B cell (primary cell): ENCODE measurements at regions not wholly inside any gene's neighbourhood (a gene's known extent, or its start where the extent isn't known, plus 50 kb on each side); places are given as distances from the start of the nearest gene placed in this dataset.

Source experiments
- ATAC-seq: fragments of 200-7000 bp; cut with Tn5 transposase; one replicate; pipeline ENCODE4 v1.10.0; 2021; ENCODE audit warnings: low read depth, mild to moderate bottlenecking, moderate number of reproducible peaks, moderate library complexity
- CTCF ChIA-PET: fragments of 350-600 bp; sonication (Branson Sonifier 250); formaldehyde crosslinking; loops from one replicate; lab custom pipeline; 2021; ENCODE audit warnings: antibody characterized with exemption, inconsistent platforms; lab: Charles Lee
- POLR2A ChIA-PET: fragments of 350-600 bp; sonication (Branson Sonifier 250); formaldehyde crosslinking; loops from one replicate; lab custom pipeline; 2021; ENCODE audit warnings: antibody characterized with exemption; lab: Charles Lee
- DNase-seq: peaks from one replicate; pipeline ENCODE4 v3.0.0; 2013
- H2AFZ ChIP-seq: 2 replicates; pipeline ENCODE4 v1.6.1; 2012; ENCODE audit warnings: mild to moderate bottlenecking, low read depth, low read length; ENCODE audit not compliant: insufficient read depth, poor library complexity, severe bottlenecking
- H3K27ac ChIP-seq, 2 donors: 1 replicate in 1 of 2; 2 replicates in 1 of 2; pipeline ENCODE4 v1.5.1; 2012 to 2013; ENCODE audit warnings: low read length in 2 of 2, mild to moderate bottlenecking in 2 of 2, moderate library complexity in 1 of 2
- H3K27me3 ChIP-seq, 4 experiments: fragments of 200-600 bp in 1 of 4; sonication (generic) in 1 of 4; replicated peaks in 1 of 4; 1 replicate in 2 of 4; 2 replicates in 2 of 4; pipeline versions ENCODE4 v1.6.1 to v1.7.0; 2013 to 2016; ENCODE audit warnings: low read length in 3 of 4, mild to moderate bottlenecking in 2 of 4, mixed read lengths in 1 of 4, moderate library complexity in 1 of 4; ENCODE audit not compliant: insufficient read depth in 4 of 4, control insufficient read depth in 3 of 4; ENCODE audit errors: control extremely low read depth in 1 of 4
- H3K36me3 ChIP-seq, 2 experiments: replicated peaks in 1 of 2; 1 replicate in 1 of 2; 2 replicates in 1 of 2; pipeline versions ENCODE4 v1.6.1 to v1.7.1; 2013; ENCODE audit warnings: low read length in 1 of 2; ENCODE audit not compliant: insufficient read depth in 2 of 2, control insufficient read depth in 1 of 2; ENCODE audit errors: control extremely low read depth in 1 of 2, extremely low read depth in 1 of 2
- H3K4me1 ChIP-seq, 2 donors: fragments of 200-600 bp in 1 of 2; sonication (generic) in 1 of 2; 1 replicate in 1 of 2; 2 replicates in 1 of 2; pipeline versions ENCODE4 v1.5.1 to v1.6.1; 2013 to 2017; ENCODE audit warnings: low read length in 2 of 2; ENCODE audit not compliant: control insufficient read depth in 2 of 2, insufficient read depth in 2 of 2
- H3K4me2 ChIP-seq: replicated peaks from 2 replicates; pipeline ENCODE3; 2012; ENCODE audit warnings: mild to moderate bottlenecking, low read depth, low read length; ENCODE audit not compliant: poor library complexity, severe bottlenecking
- H3K4me3 ChIP-seq, 5 experiments: fragments of 200-600 bp in 1 of 5; sonication (generic) in 1 of 5; 1 replicate in 3 of 5; 2 replicates in 2 of 5; pipeline versions ENCODE4 v1.5.1 to v1.7.0; 2011 to 2016; ENCODE audit warnings: low read length in 4 of 5, mild to moderate bottlenecking in 4 of 5, low read depth in 2 of 5, control low read depth in 1 of 5, moderate library complexity in 1 of 5; ENCODE audit not compliant: insufficient read depth in 1 of 5; ENCODE audit errors: control extremely low read depth in 1 of 5, extremely low read depth in 1 of 5
- H3K79me2 ChIP-seq: fragments of 200-600 bp; sonication (generic); one replicate; pipeline ENCODE4 v1.6.0; 2016; ENCODE audit warnings: low read length; ENCODE audit not compliant: control insufficient read depth, insufficient read depth
- H3K9ac ChIP-seq: fragments of 200-600 bp; sonication (generic); 2 replicates; pipeline ENCODE4 v1.6.1; 2017; ENCODE audit warnings: mild to moderate bottlenecking, low read length, moderate library complexity
- H3K9me3 ChIP-seq, 3 donors: one replicate each; pipeline versions ENCODE4 v1.6.1 to v1.7.1; 2013; ENCODE audit warnings: low read length in 2 of 3; ENCODE audit not compliant: control insufficient read depth in 2 of 3, insufficient read depth in 1 of 3; ENCODE audit errors: control extremely low read depth in 1 of 3
- H4K20me1 ChIP-seq: 2 replicates; pipeline ENCODE4 v1.6.0; 2012; ENCODE audit warnings: mild to moderate bottlenecking, low read length; ENCODE audit not compliant: insufficient read depth, control insufficient read depth, poor library complexity, severe bottlenecking
- H3K27ac Mint-ChIP-seq: one replicate; pipeline ENCODE4 v1.8.0; 2021; ENCODE audit warnings: mixed read lengths
- H3K27me3 Mint-ChIP-seq: one replicate; pipeline ENCODE4 v1.8.0; 2021; ENCODE audit warnings: mixed read lengths
- H3K4me1 Mint-ChIP-seq: one replicate; pipeline ENCODE4 v1.8.0; 2021; ENCODE audit warnings: mixed read lengths
- H3K4me3 Mint-ChIP-seq: one replicate; pipeline ENCODE4 v1.8.0; 2021; ENCODE audit warnings: mixed read lengths
- H3K9me3 Mint-ChIP-seq: one replicate; pipeline ENCODE4 v1.8.0; 2022; ENCODE audit warnings: mixed read lengths; ENCODE audit not compliant: insufficient read depth
- EZH2 ChIP-seq: IDR thresholded peaks from 2 replicates; pipeline ENCODE4 v1.6.1; 2012; ENCODE audit warnings: borderline replicate concordance, low read depth, mild to moderate bottlenecking, moderate library complexity, low read length; ENCODE audit not compliant: insufficient read depth, poor library complexity, severe bottlenecking
- WGBS: methylation state at CpG from one replicate; pipeline ENCODE4 v1.1.5; 2013; ENCODE audit warnings: missing lambda C conversion rate; ENCODE audit not compliant: insufficient coverage; 5-methylcytosine and 5-hydroxymethylcytosine counted together
- intact Hi-C: fragments of 100-400 bp; cut with micrococcal nuclease; formaldehyde crosslinking; loops from one replicate; pipeline ENCODE4 v1.10.0; 2022
- TF ChIP-seq, protein P1 (sequence below): fragments of 200-600 bp; IDR thresholded peaks from one replicate; pipeline ENCODE4 v1.8.0; 2022; ENCODE audit warnings: antibody characterized with exemption, mild to moderate bottlenecking

DNA sequence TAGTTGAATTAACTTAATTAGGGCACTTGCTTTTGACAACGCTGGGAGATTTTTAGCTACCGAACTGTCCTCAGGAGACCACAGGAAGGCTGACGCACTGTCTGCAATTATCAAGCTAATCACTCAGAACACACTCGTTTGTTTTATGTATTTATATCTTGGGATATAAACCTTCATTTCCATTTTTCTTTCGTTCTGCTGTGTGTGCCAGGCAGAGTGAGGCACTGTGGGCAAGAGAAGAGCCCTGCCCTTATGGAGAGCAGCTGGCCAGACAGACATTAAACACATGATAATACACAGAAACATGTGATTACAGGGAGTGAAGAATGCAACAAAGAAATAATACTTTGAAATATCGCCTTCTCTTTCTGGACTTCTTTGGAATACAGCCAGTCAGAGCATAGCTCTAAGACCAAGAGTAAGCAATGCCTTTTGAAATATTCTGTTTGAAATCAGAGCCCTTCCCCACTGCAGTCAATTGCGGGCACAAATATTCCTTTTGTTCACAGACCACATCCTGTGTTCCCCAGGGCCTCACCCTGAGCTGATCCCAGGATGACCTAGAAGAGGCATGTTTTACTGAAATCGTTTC, 96.8 kb downstream of the ANKRD60 start:
- Histone ChIP-seq H3K4me3 (no peak overlapping the region), H3K79me2 (no peaks in the 10 kb centered on the region), H3K4me2 (no peak overlapping the region), H2AFZ (no peak overlapping the region), H3K4me1 (no peaks in the 10 kb centered on the region), H3K9ac (no peak overlapping the region), H3K36me3 (no peaks in the 10 kb centered on the region), H3K27ac (no peak overlapping the region), H4K20me1 (no peaks in the 10 kb centered on the region), H3K27me3 (peaks cover 0 to 27% (median 9%) of the 10 kb centered on the region in 4 experiments), H3K9me3 (peaks cover 0 to 3% (median 0%) of the 10 kb centered on the region in 3 donors)
- H3K4me1 Mint-ChIP-seq, result no peaks in the 10 kb centered on the region
- no peaks in the 10 kb centered on the region for H3K9me3 Mint-ChIP-seq
- H3K27me3 Mint-ChIP-seq, result peaks cover 75% of the 10 kb centered on the region
- 0% methylated on average over 1 of the region's 8 CpGs for WGBS
- H3K27ac Mint-ChIP-seq, result no peak overlapping the region
- ChIA-PET POLR2A (no interaction called here), CTCF (no interaction called here)
- no peak overlapping the region for H3K4me3 Mint-ChIP-seq
- DNase-seq (no peak), ATAC-seq (no peak)
- no peak for TF ChIP-seq EZH2
- TF ChIP-seq, protein P1, sequence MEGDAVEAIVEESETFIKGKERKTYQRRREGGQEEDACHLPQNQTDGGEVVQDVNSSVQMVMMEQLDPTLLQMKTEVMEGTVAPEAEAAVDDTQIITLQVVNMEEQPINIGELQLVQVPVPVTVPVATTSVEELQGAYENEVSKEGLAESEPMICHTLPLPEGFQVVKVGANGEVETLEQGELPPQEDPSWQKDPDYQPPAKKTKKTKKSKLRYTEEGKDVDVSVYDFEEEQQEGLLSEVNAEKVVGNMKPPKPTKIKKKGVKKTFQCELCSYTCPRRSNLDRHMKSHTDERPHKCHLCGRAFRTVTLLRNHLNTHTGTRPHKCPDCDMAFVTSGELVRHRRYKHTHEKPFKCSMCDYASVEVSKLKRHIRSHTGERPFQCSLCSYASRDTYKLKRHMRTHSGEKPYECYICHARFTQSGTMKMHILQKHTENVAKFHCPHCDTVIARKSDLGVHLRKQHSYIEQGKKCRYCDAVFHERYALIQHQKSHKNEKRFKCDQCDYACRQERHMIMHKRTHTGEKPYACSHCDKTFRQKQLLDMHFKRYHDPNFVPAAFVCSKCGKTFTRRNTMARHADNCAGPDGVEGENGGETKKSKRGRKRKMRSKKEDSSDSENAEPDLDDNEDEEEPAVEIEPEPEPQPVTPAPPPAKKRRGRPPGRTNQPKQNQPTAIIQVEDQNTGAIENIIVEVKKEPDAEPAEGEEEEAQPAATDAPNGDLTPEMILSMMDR, result no peak
- intact Hi-C loops, result no loop called here

DNA sequence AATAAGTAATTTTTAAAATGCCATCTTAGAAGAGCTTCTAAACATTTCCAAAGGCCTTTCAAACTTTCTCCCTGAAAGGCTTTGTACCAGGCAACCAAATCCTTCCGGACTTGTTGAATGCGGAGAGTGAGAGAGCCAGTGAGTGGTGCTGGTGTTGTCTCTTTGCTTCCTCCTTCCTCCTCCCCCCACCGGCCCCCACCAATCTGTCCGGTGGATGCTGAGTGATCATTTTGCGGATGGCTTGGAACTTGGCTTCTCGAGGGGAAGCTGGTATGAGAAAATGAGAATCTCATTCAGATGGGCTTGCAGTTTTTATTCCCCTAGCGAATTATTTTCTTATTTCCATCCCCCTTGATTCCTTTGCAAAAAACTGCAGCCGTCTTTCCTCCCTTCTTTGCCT, 97.3 kb downstream of the ANKRD60 start:
- H3K9me3 Mint-ChIP-seq, result no peaks in the 10 kb centered on the region
- Histone ChIP-seq H2AFZ (no peak overlapping the region), H3K4me2 (no peak overlapping the region), H3K27me3 (peaks cover 0 to 27% (median 9%) of the 10 kb centered on the region in 4 experiments), H3K9ac (no peak overlapping the region), H3K9me3 (peaks cover 0 to 3% (median 2%) of the 10 kb centered on the region in 3 donors), H3K4me1 (no peaks in the 10 kb centered on the region), H3K27ac (no peak overlapping the region), H3K79me2 (no peaks in the 10 kb centered on the region), H3K4me3 (no peak overlapping the region), H3K36me3 (no peaks in the 10 kb centered on the region), H4K20me1 (no peaks in the 10 kb centered on the region)
- no peak for DNase-seq
- H3K4me3 Mint-ChIP-seq, result no peak overlapping the region
- peaks cover 75% of the 10 kb centered on the region for H3K27me3 Mint-ChIP-seq
- TF ChIP-seq, protein P1, result no peak
- no peak for TF ChIP-seq EZH2
- no peaks in the 10 kb centered on the region for H3K4me1 Mint-ChIP-seq
- intact Hi-C loops, result no loop called here
- no peak for ATAC-seq
- ChIA-PET POLR2A (no interaction called here), CTCF (no interaction called here)
- no peak overlapping the region for H3K27ac Mint-ChIP-seq
- WGBS, result no CpG with 5 or more reads among the region's 8 CpGs
